Liver (tissue), 8 donors: ENCODE measurements at regions not wholly inside any gene's neighbourhood (a gene's known extent, or its start where the extent isn't known, plus 50 kb on each side); places are given as distances from the start of the nearest gene placed in this dataset.

Experiments
- DNase-seq: peaks from one replicate; pipeline ENCODE4 v3.0.0-alpha.2; 2017; ENCODE audit warnings: low spot score
- H3K27ac ChIP-seq, 2 donors: one replicate each; pipeline ENCODE4 v1.7.0; 2013; ENCODE audit warnings: inconsistent platforms in 2 of 2, low read length in 2 of 2, control low read depth in 1 of 2, low read depth in 1 of 2, mild to moderate bottlenecking in 1 of 2
- H3K27me3 ChIP-seq, 4 donors: one replicate each; pipeline versions ENCODE4 v1.6.1 to v1.7.0; 2013; ENCODE audit warnings: low read length in 3 of 4, inconsistent platforms in 1 of 4, mild to moderate bottlenecking in 1 of 4, moderate library complexity in 1 of 4; ENCODE audit not compliant: control insufficient read depth in 4 of 4, insufficient read depth in 4 of 4
- H3K36me3 ChIP-seq, 4 donors: one replicate each; pipeline versions ENCODE4 v1.6.1 to v1.7.0; 2013; ENCODE audit warnings: low read length in 3 of 4, mild to moderate bottlenecking in 3 of 4, low read depth in 1 of 4, moderate library complexity in 1 of 4; ENCODE audit not compliant: control insufficient read depth in 4 of 4, insufficient read depth in 3 of 4
- H3K4me1 ChIP-seq, 4 donors: one replicate each; pipeline versions ENCODE4 v1.6.1 to v1.7.0; 2013; ENCODE audit warnings: low read length in 3 of 4, mild to moderate bottlenecking in 3 of 4, moderate library complexity in 1 of 4; ENCODE audit not compliant: control insufficient read depth in 4 of 4, insufficient read depth in 4 of 4
- H3K4me3 ChIP-seq, 3 donors: one replicate each; pipeline versions ENCODE4 v1.6.1 to v1.7.0; 2013; ENCODE audit warnings: low read length in 3 of 3, control low read depth in 1 of 3, low read depth in 1 of 3, mild to moderate bottlenecking in 1 of 3
- H3K9ac ChIP-seq, 2 donors: one replicate each; pipeline ENCODE4 v1.7.0; 2013; ENCODE audit warnings: low read length in 2 of 2, mild to moderate bottlenecking in 2 of 2, moderate library complexity in 2 of 2, control low read depth in 1 of 2, low read depth in 1 of 2
- H3K9me3 ChIP-seq, 4 donors: one replicate each; pipeline versions ENCODE4 v1.6.1 to v1.7.0; 2013; ENCODE audit warnings: low read length in 3 of 4; ENCODE audit not compliant: control insufficient read depth in 4 of 4
- CTCF ChIP-seq: fragments of 150-350 bp; IDR thresholded peaks from 2 replicates; pipeline ENCODE4 v1.5.1; 2017; ENCODE audit warnings: improper control_type of control experiment, low read depth, low read length; ENCODE audit not compliant: missing input control
- EGR1 ChIP-seq, 2 donors: IDR thresholded peaks; 2 replicates each; pipeline ENCODE4 v1.6.1; 2016 to 2018; ENCODE audit warnings: antibody characterized with exemption in 2 of 2, low read depth in 2 of 2
- RAD21 ChIP-seq, 2 donors: IDR thresholded peaks; 2 replicates each; pipeline ENCODE4 v1.6.1; 2016; ENCODE audit warnings: antibody characterized with exemption in 2 of 2, mild to moderate bottlenecking in 2 of 2
- REST ChIP-seq: IDR thresholded peaks from 2 replicates; pipeline ENCODE4 v1.6.1; 2016; ENCODE audit warnings: antibody characterized with exemption, mild to moderate bottlenecking
- SP1 ChIP-seq: IDR thresholded peaks from 2 replicates; pipeline ENCODE4 v1.6.1; 2018; ENCODE audit warnings: antibody characterized with exemption, mild to moderate bottlenecking
- TAF1 ChIP-seq: conservative IDR thresholded peaks from 2 replicates; pipeline ENCODE4 v1.6.1; 2016; ENCODE audit warnings: antibody characterized with exemption, mild to moderate bottlenecking
- YY1 ChIP-seq: IDR thresholded peaks from 2 replicates; pipeline ENCODE4 v1.6.1; 2016; ENCODE audit warnings: antibody characterized with exemption, mild to moderate bottlenecking
- ZBTB33 ChIP-seq: IDR thresholded peaks from 2 replicates; pipeline ENCODE4 v1.6.1; 2016; ENCODE audit warnings: antibody characterized with exemption
- WGBS: extraction: QIAGEN DNeasy Blood & Tissue Kit; methylation state at CpG from one replicate; pipeline ENCODE4 v1.1.7; 2013; 5-methylcytosine and 5-hydroxymethylcytosine counted together
- donor health status: healthy.
- donor health status: healthy.
- donor health status: healthy.
- donor health status: healthy.
- donor health status: healthy.

GRCh38 chr11:134683860-134684259 is 271.8 kb upstream of the B3GAT1 start:
- Histone ChIP-seq H3K9me3 (no peaks in the 10 kb centered on the region), H3K4me1 (no peaks in the 10 kb centered on the region), H3K36me3 (no peaks in the 10 kb centered on the region), H3K9ac (no peak overlapping the region), H3K27me3 (peaks cover 0 to 3% (median 1%) of the 10 kb centered on the region in 4 donors), H3K4me3 (no peak overlapping the region), H3K27ac (no peak overlapping the region)
- WGBS = 90% methylated on average over 6 of the region's 6 CpGs
- no peak for DNase-seq
- TF ChIP-seq RAD21 (IDR thresholded peaks at IDR 0.05) = no peak
- no peak for TF ChIP-seq EGR1 (IDR thresholded peaks at IDR 0.05; ENCODE audit: low read depth in 2 of 2)
- no peak for TF ChIP-seq SP1
- no peak for TF ChIP-seq TAF1
- no peak for TF ChIP-seq REST
- TF ChIP-seq ZBTB33 = no peak
- TF ChIP-seq CTCF = no peak

- no peaks in the 10 kb centered on the region for H3K4me1 ChIP-seq
- H3K27me3 ChIP-seq = peaks cover 0 to 3% (median 0%) of the 10 kb centered on the region in 4 donors
- WGBS = 93% methylated on average over 12 of the region's 12 CpGs
- no peak for TF ChIP-seq YY1
- TF ChIP-seq CTCF = no peak
- no peaks in the 10 kb centered on the region for H3K9me3 ChIP-seq
- no peak for DNase-seq
- no peak overlapping the region for H3K4me3 ChIP-seq
- H3K9ac ChIP-seq = no peak overlapping the region
- no peaks in the 10 kb centered on the region for H3K36me3 ChIP-seq
- no peak overlapping the region for H3K27ac ChIP-seq
Observed at GRCh38 chr11:134682577-134682976, 270.5 kb upstream of the B3GAT1 start.
